NCI-H2196 (cell line): ENCODE measurements at regions not wholly inside any gene's neighbourhood (a gene's known extent, or its start where the extent isn't known, plus 50 kb on each side); places are given as distances from the start of the nearest gene placed in this dataset.
"Not testable (repeated sequence)": the region's sequence is repeated elsewhere in the genome, so short reads cannot be mapped to it uniquely, and the experiment has no call there.

Source experiments
- DNase-seq: peaks from one replicate; lab custom pipeline; 2025; ENCODE audit not compliant: unreplicated experiment; lab: John Stamatoyannopoulos, UW

DNA sequence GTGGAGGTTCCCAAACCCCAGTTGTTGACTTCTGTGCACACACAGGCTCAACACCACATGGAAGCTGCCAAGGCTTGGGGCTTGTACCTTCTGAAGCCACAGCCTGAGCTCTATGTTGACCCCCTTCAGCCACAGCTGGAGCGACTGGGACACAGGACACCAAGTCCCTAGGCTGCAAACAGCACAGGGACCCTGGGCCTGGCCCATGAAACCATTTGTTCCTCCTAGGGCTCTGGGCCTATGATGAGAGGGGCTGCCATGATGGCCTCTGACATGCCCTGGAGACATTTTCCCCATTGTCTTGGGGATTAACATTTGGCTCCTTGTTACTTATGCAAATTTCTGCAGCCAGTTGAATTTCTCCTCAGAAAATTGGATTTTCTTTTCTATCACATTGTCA, 449.6 kb upstream of the ZEB2 start:
- DNase-seq = not testable (repeated sequence)

DNA sequence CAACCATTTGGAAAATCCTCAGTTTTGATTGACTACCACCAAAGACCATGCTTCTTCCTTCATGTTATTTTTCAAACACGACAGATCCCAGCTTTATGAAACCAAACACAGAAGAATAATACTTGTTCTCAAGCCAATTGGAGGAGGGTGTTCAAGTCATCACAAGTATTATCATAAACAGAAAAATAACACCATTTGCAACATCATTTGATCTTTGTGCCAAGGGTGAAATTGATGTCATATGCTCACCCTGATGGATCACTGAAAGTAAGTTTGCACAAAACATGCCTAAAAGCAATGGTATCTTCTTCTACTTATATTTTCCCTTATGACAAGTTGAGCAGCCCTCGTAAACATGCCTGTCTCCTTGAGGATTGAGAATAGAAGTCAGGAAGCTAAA, 448.0 kb upstream of the ZEB2 start:
- no peak for DNase-seq

DNA sequence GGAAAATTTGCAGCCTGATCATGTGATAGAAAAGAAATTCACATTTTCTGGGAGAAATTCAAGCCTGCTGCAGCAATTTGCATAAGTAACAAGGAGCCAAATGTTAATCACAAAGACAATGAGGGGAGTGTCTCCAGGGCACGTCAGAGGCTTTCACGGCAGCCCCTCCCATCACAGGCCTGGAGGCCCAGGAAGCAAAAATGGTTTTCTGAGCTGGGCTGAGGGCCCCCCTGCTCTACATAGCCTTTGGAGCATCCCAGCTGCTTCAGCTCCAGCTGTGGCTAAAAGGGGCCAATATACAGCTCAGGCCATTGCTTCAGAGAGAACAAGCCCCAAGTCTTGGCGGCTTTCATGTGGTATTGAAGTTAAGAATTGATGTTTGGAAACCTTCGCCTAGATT, 445.3 kb upstream of the ZEB2 start:
- no peak for DNase-seq

DNA sequence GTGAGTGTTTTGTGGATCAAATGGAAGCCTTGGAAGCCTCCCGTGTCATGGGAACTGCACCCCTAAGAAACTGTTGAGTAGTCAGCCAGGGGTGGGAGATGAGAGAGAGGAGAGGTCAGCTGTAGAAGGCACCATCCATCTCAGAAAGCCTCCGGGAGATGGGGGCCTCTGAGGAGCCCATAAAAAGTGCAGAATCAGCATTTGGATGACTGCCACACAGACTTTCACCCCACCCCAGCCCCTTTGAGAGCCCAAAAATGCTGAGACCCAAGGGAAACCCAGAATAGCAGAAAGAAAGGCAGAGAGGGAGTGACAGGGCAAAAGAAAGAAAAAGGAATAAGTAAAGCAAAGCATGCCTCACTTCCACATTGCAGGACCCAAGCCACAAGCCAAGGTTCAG, 443.1 kb upstream of the ZEB2 start:
- DNase-seq = no peak

DNA sequence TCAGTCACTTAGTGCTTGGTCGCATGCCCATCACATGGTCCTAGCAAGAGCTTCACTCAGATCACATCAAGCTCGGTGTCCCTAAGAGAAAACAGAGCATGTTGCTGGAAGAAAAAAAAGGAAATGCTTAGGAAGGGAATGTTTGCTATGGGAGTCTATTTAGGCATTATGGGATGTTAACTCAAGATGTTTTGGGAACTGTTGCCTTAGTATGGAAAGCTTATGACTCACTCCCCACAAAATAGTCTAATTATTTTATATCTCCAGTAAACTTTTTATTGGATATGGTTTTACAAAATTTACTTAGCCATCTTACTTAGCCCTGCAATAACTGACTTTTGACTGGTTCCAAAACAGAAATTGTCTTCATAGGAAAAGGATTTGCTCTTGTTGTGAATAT, 439.5 kb upstream of the ZEB2 start:
- DNase-seq = no peak

DNA sequence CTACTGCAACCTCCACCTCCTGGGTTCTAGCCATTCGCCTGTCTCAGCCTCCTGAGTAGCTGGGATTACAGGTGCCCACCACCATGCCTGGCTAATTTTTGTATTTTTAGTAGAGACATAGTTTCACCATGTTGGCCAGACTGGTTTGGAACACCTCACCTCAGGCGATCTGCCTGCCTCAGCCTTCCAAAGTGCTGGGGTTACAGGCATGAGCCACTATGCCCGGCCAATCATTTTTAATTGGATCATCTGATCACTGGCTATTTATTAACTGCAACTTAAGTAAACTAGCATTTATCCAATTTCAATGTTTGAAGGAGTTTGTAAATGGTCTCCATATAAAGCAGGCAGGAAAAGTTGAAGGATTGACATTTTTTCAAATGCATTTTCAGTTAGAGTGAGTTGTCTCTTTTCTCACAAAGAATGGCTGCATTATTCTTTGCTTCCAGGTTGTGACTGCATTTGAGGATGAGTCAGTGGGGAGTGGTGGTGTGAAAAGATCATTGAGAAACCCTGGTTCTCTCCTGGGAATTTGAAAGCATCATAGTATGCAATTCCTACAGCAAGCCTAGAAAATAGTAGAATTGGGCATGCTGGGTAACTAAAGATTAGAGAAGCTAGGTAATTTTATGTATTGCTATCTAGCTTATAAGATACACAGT, 431.1 kb upstream of the ZEB2 start:
- DNase-seq = no peak

DNA sequence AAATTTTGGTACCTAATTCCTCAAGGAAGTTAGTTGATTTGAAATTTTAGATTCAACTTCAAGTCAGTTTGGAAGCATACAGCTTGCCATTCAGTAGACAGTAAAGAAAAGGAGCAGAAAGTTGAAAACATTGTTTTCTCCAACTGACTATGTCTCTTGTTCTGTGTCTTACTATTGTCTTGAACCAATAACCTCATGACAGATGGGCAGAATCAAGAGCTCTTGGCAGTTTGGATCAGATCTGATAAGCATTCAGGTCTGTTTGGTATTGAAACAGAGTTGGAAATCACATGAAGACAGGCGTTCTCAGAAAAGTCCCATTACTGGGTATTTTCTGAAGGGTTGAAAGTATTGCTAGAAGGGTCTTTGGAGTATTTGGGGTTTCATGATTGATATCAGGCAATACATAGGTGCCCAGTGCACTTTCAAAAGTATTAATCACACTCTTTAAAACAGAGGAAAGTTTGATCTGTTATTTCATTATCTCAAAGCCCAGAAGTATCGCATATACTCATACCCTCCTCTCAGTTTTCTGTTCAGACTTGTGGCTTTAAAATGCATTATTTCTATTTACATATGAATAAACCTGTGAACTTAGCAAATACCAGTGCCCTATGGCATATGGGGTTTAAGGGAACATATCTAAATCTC, 428.4 kb upstream of the ZEB2 start:
- DNase-seq = no peak

DNA sequence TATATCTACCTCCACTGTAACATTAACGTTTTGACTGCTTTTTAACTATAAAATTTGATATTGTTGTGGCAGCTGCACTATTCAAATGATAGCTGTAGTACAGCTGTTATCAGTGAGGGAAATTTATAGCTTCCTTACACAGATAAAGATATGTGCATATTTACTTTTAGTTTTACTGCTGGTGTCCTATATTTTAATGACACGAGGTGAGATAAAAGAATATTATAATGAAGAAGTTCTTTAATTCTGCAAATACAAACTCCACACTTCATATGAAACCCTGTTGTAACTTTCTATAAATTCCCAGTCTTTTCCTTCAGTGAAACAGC, 427.8 kb upstream of the ZEB2 start:
- no peak for DNase-seq

DNA sequence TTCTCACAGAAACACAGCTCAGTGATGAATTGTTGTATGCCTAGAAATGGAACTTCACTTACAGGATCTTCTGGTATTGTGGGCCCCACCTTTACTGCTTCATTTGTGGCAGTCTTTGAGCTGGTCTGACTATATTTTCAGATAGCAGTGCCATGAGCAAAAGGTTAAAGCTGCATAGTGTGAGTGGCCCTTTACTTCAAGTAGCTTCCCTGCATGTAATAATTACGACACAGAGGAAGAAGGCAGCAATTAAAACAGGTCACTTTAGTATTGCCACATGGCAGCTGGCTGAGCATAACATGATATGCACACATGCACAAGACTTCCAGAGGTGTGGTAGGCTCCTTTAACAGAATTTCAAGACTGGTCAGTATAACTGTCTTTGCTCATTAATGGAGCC, 426.3 kb upstream of the ZEB2 start:
- no peak for DNase-seq

DNA sequence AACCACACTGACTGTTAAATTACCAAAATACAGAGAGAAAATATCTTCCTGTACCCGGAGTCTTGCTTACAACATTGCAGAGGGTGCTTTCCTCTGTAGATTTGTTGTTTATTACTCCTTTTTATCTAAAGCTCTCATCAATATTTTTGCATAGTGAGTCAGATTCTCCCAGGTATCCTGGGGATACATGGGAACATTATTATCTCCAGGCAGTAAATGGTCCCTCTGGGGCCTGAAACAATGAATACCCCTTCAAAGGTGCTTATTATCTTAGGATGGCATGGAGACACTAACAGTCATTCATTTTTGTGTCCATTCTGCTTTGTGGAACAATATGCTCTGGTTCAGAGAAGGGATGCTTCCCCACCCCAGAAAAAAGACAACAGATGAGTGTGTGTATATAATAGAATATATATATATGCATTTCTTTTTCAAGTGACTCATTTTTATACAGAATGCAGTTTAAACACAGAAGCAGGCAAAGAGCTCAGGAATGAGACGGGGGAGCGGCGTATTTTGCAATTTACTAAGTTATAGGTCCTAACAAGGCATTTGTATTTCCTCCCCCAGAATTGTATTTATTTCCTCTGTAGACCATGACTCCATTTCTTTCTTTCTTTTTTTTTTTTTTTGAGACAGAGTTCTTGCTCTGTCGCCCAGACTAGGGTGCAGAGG, 424.8 kb upstream of the ZEB2 start:
- no peak for DNase-seq

DNA sequence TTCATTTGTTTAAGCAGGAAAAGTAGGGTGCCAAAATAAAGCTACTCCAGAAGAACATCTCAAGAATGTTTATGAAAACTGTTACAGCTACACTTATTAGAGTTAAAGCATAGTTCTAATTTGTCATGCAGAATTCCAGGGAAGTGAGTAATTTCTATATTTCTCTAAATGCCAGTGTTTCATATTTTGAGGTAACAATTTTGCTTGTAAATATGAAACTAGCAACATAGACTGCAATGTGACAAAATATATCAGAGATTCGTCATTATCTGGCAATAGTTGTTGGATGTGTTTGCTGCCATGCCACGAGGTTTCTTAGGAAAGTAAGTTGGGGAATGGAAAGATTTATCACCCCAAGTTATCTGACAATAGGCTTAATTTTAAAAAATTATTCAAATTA, 424.1 kb upstream of the ZEB2 start:
- DNase-seq = no peak

DNA sequence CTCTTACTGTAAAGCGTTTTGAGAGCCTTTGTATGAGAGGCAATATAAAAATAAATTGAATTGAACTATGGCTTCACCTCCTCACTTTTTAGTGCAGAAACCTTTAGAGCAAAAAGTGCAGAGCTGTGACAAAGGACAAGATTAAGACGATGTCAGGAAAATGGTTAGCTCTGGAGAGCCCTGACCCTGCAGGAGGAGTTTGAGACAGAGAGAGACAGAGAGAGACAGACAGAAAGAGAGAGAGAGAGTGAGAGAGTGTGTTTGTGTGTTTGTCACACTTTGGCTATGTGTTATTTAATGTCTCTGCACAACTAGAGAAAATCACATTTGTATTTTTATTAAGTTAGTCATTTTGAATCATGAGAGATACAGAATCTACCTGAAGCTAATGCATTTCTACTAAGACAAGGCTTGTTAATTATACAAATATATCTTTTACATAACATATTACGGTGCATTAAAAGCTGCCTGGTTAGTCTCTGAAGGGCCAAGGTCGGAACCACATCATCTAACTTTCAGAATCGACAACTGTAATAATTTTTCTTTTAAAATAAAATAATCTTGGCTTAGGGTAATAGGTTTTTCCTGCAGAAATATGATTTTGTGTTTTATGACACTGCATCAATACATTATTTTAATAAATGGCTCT, 423.5 kb upstream of the ZEB2 start:
- no peak for DNase-seq

DNA sequence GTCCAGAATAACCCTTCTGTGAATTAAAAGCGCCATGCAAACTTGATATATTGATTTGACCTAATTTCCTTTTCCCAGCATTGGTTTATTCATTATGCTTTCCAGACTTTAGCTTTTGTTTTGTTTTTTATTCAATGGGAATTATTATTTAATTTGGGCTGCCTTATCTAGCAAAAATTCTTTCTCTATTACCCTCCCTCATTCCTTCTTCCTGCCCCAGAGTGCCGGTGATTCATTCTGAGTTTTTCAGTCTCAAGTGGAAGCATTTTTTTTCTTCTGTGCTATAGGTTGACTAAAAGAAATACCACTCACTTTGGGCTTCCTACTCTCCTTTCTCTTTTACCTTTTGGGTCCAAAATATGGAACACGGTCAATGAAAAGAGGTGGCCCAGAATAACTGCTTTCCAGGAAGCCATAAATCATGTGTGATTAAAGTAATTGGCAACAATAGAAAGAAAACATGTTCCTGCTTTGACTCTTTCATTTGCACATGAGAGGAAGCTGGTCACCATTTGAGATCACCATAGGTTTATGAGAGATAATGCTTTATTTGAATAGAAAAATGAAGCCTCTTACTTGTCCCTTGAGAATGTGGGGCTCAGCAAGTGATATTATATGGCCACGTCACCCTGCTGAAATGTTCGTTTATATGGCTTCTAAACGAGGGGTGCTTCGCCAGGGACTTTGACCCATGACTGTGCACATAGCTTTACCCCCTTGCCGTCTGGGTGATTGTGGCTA, 422.8 kb upstream of the ZEB2 start:
- no peak for DNase-seq

DNA sequence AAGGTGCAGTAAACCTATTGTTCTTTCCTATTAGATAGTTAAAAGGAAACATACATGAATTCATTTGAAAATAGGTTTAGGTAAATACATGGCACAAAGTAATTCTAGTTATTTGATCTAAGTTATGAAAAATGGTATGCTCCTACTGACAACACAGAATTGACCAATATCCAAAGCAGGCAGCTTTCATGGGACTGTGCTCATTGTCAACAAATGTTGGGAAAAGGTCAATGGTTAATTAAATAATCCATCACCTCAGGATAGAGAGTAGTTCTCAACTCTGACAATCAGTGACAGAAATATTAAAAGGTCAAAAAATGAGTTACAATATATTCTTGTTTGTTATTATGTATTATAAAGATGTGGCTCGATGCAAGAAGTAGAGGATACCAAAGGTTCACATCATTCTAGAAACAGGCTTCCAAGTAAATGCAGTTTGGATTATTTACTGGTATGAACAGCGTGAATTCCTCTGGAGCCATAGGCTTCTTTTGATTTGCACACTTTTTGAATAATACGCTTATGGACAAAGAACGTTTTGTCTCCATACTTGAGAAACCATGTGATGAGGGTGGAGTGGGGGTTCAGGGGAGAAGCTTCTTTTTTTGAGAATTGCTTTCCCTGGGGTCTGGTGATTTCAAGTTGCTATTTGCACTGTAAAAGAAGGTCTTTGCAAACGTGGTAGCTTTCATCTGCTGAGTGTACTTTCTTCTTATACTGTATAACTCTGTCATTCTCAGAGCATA, 422.0 kb upstream of the ZEB2 start:
- DNase-seq = no peak

DNA sequence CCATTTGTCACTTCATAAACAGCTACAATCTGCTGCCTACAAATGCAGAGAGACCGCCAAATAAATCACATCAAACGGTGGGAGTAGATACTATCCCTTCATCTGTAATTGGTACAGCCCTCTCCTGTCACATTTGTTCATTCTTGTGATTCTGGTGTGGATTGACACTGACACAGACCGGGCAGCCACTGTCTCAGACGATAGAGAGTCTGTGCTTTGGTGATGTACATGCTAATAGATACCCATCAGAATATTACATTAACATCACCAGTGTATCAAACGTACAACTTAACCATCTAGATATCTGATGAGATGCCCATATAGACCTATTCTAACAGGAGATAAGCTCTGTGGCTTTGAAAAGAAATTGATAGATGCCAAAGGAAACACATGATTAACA, 419.7 kb upstream of the ZEB2 start:
- DNase-seq = no peak

DNA sequence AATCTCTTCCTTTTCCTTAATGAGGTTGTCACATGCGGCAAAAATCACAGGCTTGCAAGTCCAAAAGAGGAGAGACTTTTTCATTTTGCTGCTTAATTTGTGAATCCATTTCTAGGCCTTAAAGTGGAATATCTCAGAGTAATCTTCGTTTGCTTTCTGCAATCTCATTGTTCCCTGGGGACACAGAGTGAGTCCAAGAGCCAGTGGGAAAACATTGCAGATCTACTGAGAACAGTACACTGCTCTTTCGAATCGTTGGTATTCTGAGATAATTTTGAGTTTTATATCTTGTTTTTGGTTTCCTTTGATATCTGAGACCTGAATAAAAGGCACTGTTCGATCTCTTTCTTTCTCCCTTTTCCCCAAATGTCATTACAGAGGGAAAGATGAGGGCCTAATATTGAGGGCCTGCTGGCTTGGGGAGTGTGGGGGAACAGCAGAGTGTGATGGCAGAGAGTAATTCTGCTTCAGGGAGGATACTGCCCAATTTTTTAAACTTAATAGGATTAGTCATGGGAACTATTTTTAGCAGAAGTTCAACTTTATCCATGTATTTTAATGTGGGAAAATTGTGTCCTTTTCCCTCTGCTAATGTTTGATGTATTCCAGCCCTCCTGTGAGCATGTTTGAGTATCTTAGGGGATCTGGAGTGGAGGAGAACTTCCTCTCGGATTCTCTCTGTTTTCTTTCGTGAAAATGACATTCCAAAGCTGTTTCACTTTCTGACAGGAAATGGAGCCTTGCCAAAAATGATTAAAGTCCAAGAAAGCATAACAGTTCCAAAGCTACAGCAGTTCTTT, 418.2 kb upstream of the ZEB2 start:
- DNase-seq = no peak

DNA sequence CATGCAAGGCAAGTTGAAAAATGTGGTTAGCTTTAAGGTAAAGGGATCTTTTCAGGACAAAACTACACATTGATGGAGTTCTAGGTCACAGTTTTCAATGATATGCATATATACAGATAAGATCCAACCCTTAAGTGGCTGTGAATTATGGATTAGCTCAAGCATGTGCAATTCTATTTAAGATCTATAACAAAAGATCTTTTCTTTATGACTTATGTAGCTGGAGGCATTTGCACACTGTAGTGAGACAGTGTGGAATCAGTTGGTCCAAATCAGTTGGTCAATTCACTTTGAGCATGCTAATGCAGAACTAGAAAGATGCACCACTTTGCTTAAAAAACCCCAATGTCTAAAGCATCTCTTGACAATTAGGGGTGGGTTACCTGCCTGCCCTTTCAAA, 417.1 kb upstream of the ZEB2 start:
- no peak for DNase-seq

DNA sequence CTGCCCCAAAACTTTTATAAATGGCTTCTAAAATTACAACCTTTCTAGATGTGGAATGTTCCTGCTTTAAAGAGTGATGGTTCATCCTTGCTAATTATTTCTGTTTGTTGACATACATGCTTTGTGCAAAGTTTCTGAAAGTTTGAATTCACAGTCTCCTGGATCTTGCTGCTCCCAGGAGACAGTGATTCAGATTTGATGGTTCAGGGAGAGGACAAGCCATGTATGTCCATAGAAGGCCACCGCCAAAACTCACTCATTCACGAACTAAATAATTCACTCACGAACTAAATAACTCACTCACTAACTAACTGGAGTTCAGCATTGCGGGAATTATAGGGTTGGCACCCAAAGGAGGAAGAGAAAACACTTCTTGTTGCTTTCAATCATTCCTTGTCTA, 416.5 kb upstream of the ZEB2 start:
- DNase-seq = no peak

DNA sequence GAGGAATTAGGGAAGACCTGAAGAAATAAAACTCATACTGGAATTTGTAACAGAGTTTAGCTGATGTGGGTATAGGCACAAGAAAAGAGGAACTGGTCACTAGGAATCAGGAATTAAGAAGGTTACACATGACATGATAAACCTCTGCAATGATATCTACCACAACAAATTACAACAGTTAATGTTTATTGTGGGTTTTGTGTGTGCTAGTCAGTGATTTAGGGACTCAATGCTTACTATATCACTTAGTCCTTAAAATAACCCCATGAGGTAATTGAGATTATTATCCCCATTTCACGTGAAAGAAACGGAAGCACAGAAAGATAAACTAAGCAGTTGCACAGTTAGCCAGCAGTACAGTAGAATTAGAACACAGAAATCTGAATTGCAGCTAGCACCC, 415.8 kb upstream of the ZEB2 start:
- no peak for DNase-seq

DNA sequence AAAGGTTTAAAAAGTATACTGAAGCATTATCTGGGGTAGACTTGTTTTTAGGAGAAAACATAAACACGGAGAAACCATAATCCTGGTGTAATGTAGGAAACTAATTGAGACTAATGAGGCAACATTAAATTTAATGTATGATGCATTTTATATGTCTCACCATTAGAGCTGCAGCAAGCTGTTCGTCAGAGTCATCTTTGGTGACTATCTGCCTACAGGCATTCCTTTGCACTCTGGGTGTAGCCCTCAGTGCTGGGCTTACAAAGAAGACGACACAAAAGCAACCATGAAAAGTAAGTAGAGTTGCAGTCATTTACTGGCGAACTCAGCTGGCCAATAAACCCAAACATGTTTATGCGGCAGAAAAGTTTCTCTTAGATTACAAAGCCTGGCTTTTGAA, 415.3 kb upstream of the ZEB2 start:
- DNase-seq = no peak
